Mesodermal cell (in vitro differentiated cells): ENCODE measurements at regions not wholly inside any gene's neighbourhood (a gene's known extent, or its start where the extent isn't known, plus 50 kb on each side); places are given as distances from the start of the nearest gene placed in this dataset.

Experiments used
- H3K27ac ChIP-seq: 2 replicates; pipeline ENCODE4 v1.7.0; 2013; ENCODE audit warnings: mild to moderate bottlenecking, low read depth, low read length, moderate library complexity; ENCODE audit not compliant: severe bottlenecking
- H3K36me3 ChIP-seq: 2 replicates; pipeline ENCODE4 v1.7.1; 2013; ENCODE audit warnings: mild to moderate bottlenecking, low read length, moderate library complexity; ENCODE audit not compliant: control insufficient read depth, insufficient read depth
- H3K4me1 ChIP-seq: one replicate; pipeline ENCODE4 v1.7.1; 2013; ENCODE audit warnings: mild to moderate bottlenecking, low read length; ENCODE audit not compliant: insufficient read depth, control insufficient read depth, poor library complexity, severe bottlenecking
- H3K4me3 ChIP-seq: 2 replicates; pipeline ENCODE4 v1.7.0; 2013; ENCODE audit warnings: low read length, control low read depth, mild to moderate bottlenecking; ENCODE audit not compliant: insufficient read depth, poor library complexity, severe bottlenecking; ENCODE audit errors: extremely low read depth
- H3K9me3 ChIP-seq: 2 replicates; pipeline ENCODE4 v1.7.1; 2013; ENCODE audit warnings: mild to moderate bottlenecking, low read length, moderate library complexity; ENCODE audit not compliant: control insufficient read depth
- WGBS, 2 experiments: methylation state at CpG; one replicate each; pipeline ENCODE4 v1.1.5; 2013; ENCODE audit warnings: missing lambda C conversion rate in 2 of 2; ENCODE audit not compliant: insufficient coverage in 2 of 2; 5-methylcytosine and 5-hydroxymethylcytosine counted together

- H3K4me1 ChIP-seq: no peaks in the 10 kb centered on the region
- H3K36me3 ChIP-seq: no peaks in the 10 kb centered on the region
- H3K4me3 ChIP-seq: no peak overlapping the region
- WGBS, 2 experiments: 93 to 97% methylated on average over 5 to 6 of the region's 8 CpGs
- no peak overlapping the region for H3K27ac ChIP-seq
- H3K9me3 ChIP-seq: peaks cover 8% of the 10 kb centered on the region
Measured at GRCh38 chr18:25590456-25590855, 238.5 kb upstream of the ZNF521 start.

- H3K9me3 ChIP-seq: peaks cover 8% of the 10 kb centered on the region
- no peak overlapping the region for H3K4me3 ChIP-seq
- H3K36me3 ChIP-seq: no peaks in the 10 kb centered on the region
- H3K4me1 ChIP-seq: no peaks in the 10 kb centered on the region
- no CpG with 5 or more reads among the region's 5 CpGs for WGBS, 2 experiments
- H3K27ac ChIP-seq: no peak overlapping the region
Measured at GRCh38 chr18:25587545-25587944, 235.6 kb upstream of the ZNF521 start.

- no peaks in the 10 kb centered on the region for H3K9me3 ChIP-seq
- H3K4me3 ChIP-seq: no peak overlapping the region
- no peaks in the 10 kb centered on the region for H3K36me3 ChIP-seq
- no peaks in the 10 kb centered on the region for H3K4me1 ChIP-seq
- H3K27ac ChIP-seq: no peak overlapping the region
- 85 to 94% methylated on average over 4 to 5 of the region's 5 CpGs for WGBS, 2 experiments
Measured at GRCh38 chr18:25568986-25569385, 217.0 kb upstream of the ZNF521 start.

GRCh38 chr18:25563816-25564683 lies 212.1 kb upstream of the ZNF521 start:
- no peak overlapping the region for H3K27ac ChIP-seq
- H3K4me3 ChIP-seq: no peak overlapping the region
- H3K9me3 ChIP-seq: no peaks in the 10 kb centered on the region
- H3K4me1 ChIP-seq: no peaks in the 10 kb centered on the region
- 86 to 90% methylated on average over 10 to 11 of the region's 16 CpGs for WGBS, 2 experiments
- H3K36me3 ChIP-seq: no peaks in the 10 kb centered on the region

- H3K36me3 ChIP-seq: no peaks in the 10 kb centered on the region
- H3K4me3 ChIP-seq: no peak overlapping the region
- H3K4me1 ChIP-seq: no peaks in the 10 kb centered on the region
- 88% methylated on average over 1 of the region's 3 CpGs; no CpG with 5 or more reads in 1 of the 2 experiments for WGBS, 2 experiments
- H3K9me3 ChIP-seq: no peaks in the 10 kb centered on the region
- no peak overlapping the region for H3K27ac ChIP-seq
Measured at GRCh38 chr18:25563346-25563745, 211.4 kb upstream of the ZNF521 start.

DNA sequence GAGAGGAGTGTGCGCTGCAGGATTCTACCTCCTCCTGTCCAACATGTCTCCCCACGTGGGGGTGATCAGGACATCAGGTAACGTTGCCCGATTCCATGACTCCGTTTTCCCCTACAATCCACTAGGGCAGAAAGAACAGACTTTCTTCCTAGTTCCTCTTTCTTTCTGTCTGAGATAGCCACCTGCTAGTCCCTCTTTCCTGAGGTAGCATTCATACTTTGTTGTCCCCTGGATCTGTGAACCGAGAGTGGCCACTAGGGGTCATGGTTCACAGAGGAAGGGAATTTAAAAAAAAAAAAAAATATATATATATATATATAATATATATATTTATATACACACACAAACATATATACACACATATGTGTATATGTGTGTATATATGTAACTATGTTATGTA lies 210.0 kb upstream of the ZNF521 start:
- WGBS, 2 experiments: 20 to 61% methylated on average over 1 to 4 of the region's 6 CpGs

GRCh38 chr18:25560369-25560768 lies 208.4 kb upstream of the ZNF521 start:
- no peaks in the 10 kb centered on the region for H3K9me3 ChIP-seq
- WGBS, 2 experiments: 81 to 90% methylated on average over 2 to 3 of the region's 4 CpGs

More for the DNA sequence above, 210.0 kb upstream of the ZNF521 start:
- Histone ChIP-seq H3K4me3 (no peak overlapping the region), H3K27ac (no peak overlapping the region), H3K4me1 (no peaks in the 10 kb centered on the region), H3K36me3 (no peaks in the 10 kb centered on the region), H3K9me3 (no peaks in the 10 kb centered on the region)

GRCh38 chr18:25557011-25557410 lies 205.0 kb upstream of the ZNF521 start:
- 89 to 93% methylated on average over 2 to 5 of the region's 7 CpGs for WGBS, 2 experiments

More at GRCh38 chr18:25560369-25560768, 208.4 kb upstream of the ZNF521 start:
- no peaks in the 10 kb centered on the region for H3K4me1 ChIP-seq
- H3K36me3 ChIP-seq: no peaks in the 10 kb centered on the region
- H3K4me3 ChIP-seq: no peak overlapping the region
- H3K27ac ChIP-seq: no peak overlapping the region

GRCh38 chr18:25553631-25554263 lies 201.8 kb upstream of the ZNF521 start:
- Histone ChIP-seq H3K36me3 (no peaks in the 10 kb centered on the region), H3K4me1 (no peaks in the 10 kb centered on the region), H3K4me3 (no peak overlapping the region), H3K27ac (no peak overlapping the region), H3K9me3 (no peaks in the 10 kb centered on the region)
- no CpG with 5 or more reads among the region's 1 CpG for WGBS, 2 experiments

More at GRCh38 chr18:25557011-25557410, 205.0 kb upstream of the ZNF521 start:
- H3K9me3 ChIP-seq: no peaks in the 10 kb centered on the region
- H3K36me3 ChIP-seq: no peaks in the 10 kb centered on the region
- H3K4me1 ChIP-seq: no peaks in the 10 kb centered on the region
- H3K27ac ChIP-seq: no peak overlapping the region
- no peak overlapping the region for H3K4me3 ChIP-seq

GRCh38 chr18:25544546-25545287 lies 192.8 kb upstream of the ZNF521 start:
- H3K36me3 ChIP-seq: no peaks in the 10 kb centered on the region
- H3K9me3 ChIP-seq: no peaks in the 10 kb centered on the region
- no peak overlapping the region for H3K4me3 ChIP-seq
- H3K27ac ChIP-seq: no peak overlapping the region
- 80 to 81% methylated on average over 1 to 2 of the region's 2 CpGs for WGBS, 2 experiments
- no peaks in the 10 kb centered on the region for H3K4me1 ChIP-seq
